HCT116 (cell line): ENCODE measurements at regions not wholly inside any gene's neighbourhood (a gene's known extent, or its start where the extent isn't known, plus 50 kb on each side); places are given as distances from the start of the nearest gene placed in this dataset.

Experiments
- ATAC-seq: fragments of 200-7000 bp; cut with Tn5 transposase; 2 replicates; pipeline ENCODE4 v1.9.1; 2020; ENCODE audit warnings: mild to moderate bottlenecking, moderate library complexity
- BruUV-seq: library from RNA; stranded (reverse); fragments of 400-500 nt; replicated peaks from 2 replicates; lab custom pipeline; 2021; lab: Mats Ljungman, UMichigan
- CTCF ChIA-PET: fragments of 300-600 bp; sonication (Branson Sonifier 250); formaldehyde crosslinking; loops from one replicate; lab custom pipeline; 2021; ENCODE audit warnings: antibody characterized with exemption; lab: Charles Lee
- POLR2A ChIA-PET: fragments of 300-600, 350-600 bp; sonication (Branson Sonifier 250); formaldehyde crosslinking; loops from one replicate; lab custom pipeline; 2021; ENCODE audit warnings: antibody characterized with exemption; lab: Charles Lee
- RAD21 ChIA-PET, 2 experiments: fragments of 300-600 bp; sonication (Branson Sonifier 250); formaldehyde crosslinking; loops; one replicate each; lab custom pipeline; 2023; ENCODE audit warnings: low total read pairs in 2 of 2; ENCODE audit not compliant: uncharacterized antibody in 2 of 2, unreplicated experiment in 2 of 2, low non-redundant PET in 1 of 2; lab: Charles Lee
- DNase-seq: peaks from one replicate; pipeline ENCODE4 v3.0.0-alpha.2; 2010; ENCODE audit warnings: low read depth, low spot score
- H2AFZ ChIP-seq: fragments of 200-600 bp; shearing (Covaris generic), sonication (generic); 2 replicates; pipeline ENCODE4 v1.6.1; 2017; ENCODE audit warnings: low read depth, mixed run types, mixed read lengths, antibody characterized with exemption, low read length; ENCODE audit not compliant: poor library complexity, severe bottlenecking
- H3K27ac ChIP-seq: 2 replicates; pipeline ENCODE4 v1.5.1; 2012; ENCODE audit warnings: low read depth, low read length
- H3K27me3 ChIP-seq: fragments of 200-600 bp; sonication (generic); 2 replicates; pipeline ENCODE4 v1.6.1; 2016; ENCODE audit warnings: mixed run types, low read length, mixed read lengths; ENCODE audit not compliant: insufficient read depth
- H3K36me3 ChIP-seq, 2 experiments: fragments of 200-500 bp in 1 of 2; fragments of 200-600 bp in 1 of 2; sonication (Bioruptor generic) in 1 of 2; sonication (generic) in 1 of 2; 2 replicates each; pipeline versions ENCODE4 v1.5.1 to v1.6.1; 2014 to 2016; ENCODE audit warnings: low read length in 2 of 2, inconsistent platforms in 1 of 2, mixed read lengths in 1 of 2, mixed run types in 1 of 2; ENCODE audit not compliant: insufficient read depth in 2 of 2, control insufficient read depth in 1 of 2
- H3K4me1 ChIP-seq, 2 experiments: fragments of 200-600 bp in 1 of 2; sonication (generic) in 1 of 2; 2 replicates each; pipeline versions ENCODE4 v1.5.1 to v1.6.1; 2012 to 2017; ENCODE audit warnings: low read length in 2 of 2, inconsistent platforms in 1 of 2, mild to moderate bottlenecking in 1 of 2, mixed read lengths in 1 of 2, mixed run types in 1 of 2, moderate library complexity in 1 of 2; ENCODE audit not compliant: insufficient read depth in 2 of 2, control insufficient read depth in 1 of 2
- H3K4me2 ChIP-seq: fragments of 200-600 bp; sonication (generic); 2 replicates; pipeline ENCODE4 v1.6.1; 2017; ENCODE audit warnings: mixed run types, low read length, mixed read lengths
- H3K4me3 ChIP-seq, 2 experiments: fragments of 200-600 bp in 1 of 2; sonication (generic) in 1 of 2; replicated peaks in 1 of 2; 2 replicates each; pipeline ENCODE4 v1.5.1; 2011 to 2016; ENCODE audit warnings: low read length in 2 of 2, control low read depth in 1 of 2, low read depth in 1 of 2, mild to moderate bottlenecking in 1 of 2, mixed read lengths in 1 of 2, mixed run types in 1 of 2
- H3K79me2 ChIP-seq: fragments of 200-600 bp; sonication (generic); 2 replicates; pipeline ENCODE4 v1.6.1; 2017; ENCODE audit warnings: mild to moderate bottlenecking, mixed run types, low read length, moderate library complexity, mixed read lengths; ENCODE audit not compliant: insufficient read depth
- H3K9ac ChIP-seq: fragments of 200-600 bp; sonication (generic); 2 replicates; pipeline ENCODE4 v1.6.1; 2016; ENCODE audit warnings: low read length, mixed read lengths
- H3K9me2 ChIP-seq: fragments of 200-600 bp; sonication (generic), shearing (Covaris generic); 2 replicates; pipeline ENCODE4 v1.6.1; 2017; ENCODE audit warnings: mixed run types, mild to moderate bottlenecking, moderate library complexity; ENCODE audit not compliant: insufficient read depth
- H3K9me3 ChIP-seq, 2 experiments: fragments of 200-500 bp in 1 of 2; fragments of 200-600 bp in 1 of 2; sonication (Bioruptor generic) in 1 of 2; sonication (generic) in 1 of 2; 2 replicates each; pipeline ENCODE4 v1.6.1; 2014 to 2017; ENCODE audit warnings: low read length in 2 of 2, mixed read lengths in 2 of 2, inconsistent platforms in 1 of 2, low read depth in 1 of 2, mild to moderate bottlenecking in 1 of 2, mixed run types in 1 of 2, moderate library complexity in 1 of 2; ENCODE audit not compliant: control insufficient read depth in 1 of 2, insufficient read depth in 1 of 2
- H4K20me1 ChIP-seq: fragments of 200-600 bp; sonication (generic), shearing (Covaris generic); 2 replicates; pipeline ENCODE4 v1.6.1; 2017; ENCODE audit warnings: mixed run types, mild to moderate bottlenecking, moderate library complexity; ENCODE audit not compliant: insufficient read depth
- ATF3 ChIP-seq: IDR thresholded peaks from 2 replicates; pipeline ENCODE4 v1.6.1; 2012
- CBX3 ChIP-seq: IDR thresholded peaks from 2 replicates; pipeline ENCODE4 v1.6.1; 2012; ENCODE audit warnings: low read depth
- CEBPB ChIP-seq: IDR thresholded peaks from 2 replicates; pipeline ENCODE4 v1.6.1; 2012; ENCODE audit warnings: low read depth
- CTCF ChIP-seq, 3 experiments: fragments of 200-600 bp in 1 of 3; sonication (generic) in 1 of 3; IDR thresholded peaks in 2 of 3; conservative IDR thresholded peaks in 1 of 3; 2 replicates each; pipeline ENCODE4 v1.5.1; 2012 to 2017; ENCODE audit warnings: low read depth in 2 of 3, low read length in 2 of 3, antibody characterized with exemption in 1 of 3, borderline replicate concordance in 1 of 3, control low read depth in 1 of 3, mild to moderate bottlenecking in 1 of 3, mixed read lengths in 1 of 3, mixed run types in 1 of 3, moderate library complexity in 1 of 3; ENCODE audit not compliant: insufficient read depth in 1 of 3
- EGR1 ChIP-seq: IDR thresholded peaks from 2 replicates; pipeline ENCODE4 v1.6.1; 2012; ENCODE audit warnings: low read depth
- ELF1 ChIP-seq: IDR thresholded peaks from 2 replicates; pipeline ENCODE4 v1.6.1; 2012; ENCODE audit warnings: low read depth, borderline replicate concordance
- EZH2 ChIP-seq: fragments of 200-600 bp; sonication (generic); IDR thresholded peaks from 2 replicates; pipeline ENCODE4 v1.6.1; 2017; ENCODE audit warnings: antibody characterized with exemption, mixed run types
- EZH2phosphoT487 ChIP-seq: fragments of 200-600 bp; IDR thresholded peaks from 2 replicates; pipeline ENCODE4 v1.6.1; 2018; ENCODE audit warnings: antibody characterized with exemption, borderline replicate concordance
- MAX ChIP-seq: IDR thresholded peaks from 2 replicates; pipeline ENCODE4 v1.6.1; 2012
- POLR2A ChIP-seq: IDR thresholded peaks from 2 replicates; pipeline ENCODE4 v1.7.0; 2011; ENCODE audit warnings: borderline replicate concordance; ENCODE audit not compliant: insufficient read depth, insufficient read length; ENCODE audit errors: extremely low read depth
- POLR2AphosphoS5 ChIP-seq: IDR thresholded peaks from 2 replicates; pipeline ENCODE4 v1.6.1; 2011; ENCODE audit warnings: mild to moderate bottlenecking, low read depth, low read length, moderate library complexity
- RAD21 ChIP-seq: IDR thresholded peaks from 2 replicates; pipeline ENCODE4 v1.6.1; 2012; ENCODE audit warnings: low read depth, mild to moderate bottlenecking
- REST ChIP-seq: IDR thresholded peaks from 2 replicates; pipeline ENCODE4 v1.6.1; 2012; ENCODE audit warnings: low read depth
- SIN3A ChIP-seq: IDR thresholded peaks from 2 replicates; pipeline ENCODE4 v1.6.1; 2012; ENCODE audit warnings: low read depth
- SP1 ChIP-seq: IDR thresholded peaks from 2 replicates; pipeline ENCODE4 v1.6.1; 2012; ENCODE audit warnings: low read depth
- SRF ChIP-seq: IDR thresholded peaks from 2 replicates; pipeline ENCODE4 v1.6.1; 2012; ENCODE audit warnings: low read depth
- TCF7L2 ChIP-seq: IDR thresholded peaks from 2 replicates; pipeline ENCODE4 v1.7.0; 2011; ENCODE audit warnings: borderline replicate concordance, inconsistent platforms; ENCODE audit not compliant: insufficient read depth, insufficient read length; ENCODE audit errors: extremely low read depth
- intact Hi-C: fragments of 100-400 bp; cut with micrococcal nuclease; formaldehyde crosslinking; loops from 2 replicates; pipeline ENCODE4 v1.10.0; 2022

GRCh38 chr6:4250645-4251044, 115.3 kb upstream of the ECI2 start:
- RAD21 ChIA-PET = no interaction called here

More at GRCh38 chr6:4250645-4251044, 115.3 kb upstream of the ECI2 start:
- no peaks in the 10 kb centered on the region for H3K9me2 ChIP-seq
- CTCF ChIA-PET = no interaction called here
- no peak overlapping the region for H3K27ac ChIP-seq
- H3K4me3 ChIP-seq = no peak overlapping the region
- intact Hi-C loops = no loop called here
- DNase-seq (no peak), ATAC-seq (no peak)
- BruUV-seq = no TSS peak
- TF ChIP-seq REST = no peak
- no peak for TF ChIP-seq TCF7L2
- no peak for TF ChIP-seq EZH2phosphoT487
- TF ChIP-seq SRF = no peak
- TF ChIP-seq MAX = no peak
- TF ChIP-seq EZH2 = no peak
- TF ChIP-seq SP1 = no peak
- TF ChIP-seq CTCF (IDR thresholded peaks at IDR 0.05 in 2 of 3, conservative IDR thresholded peaks at IDR 0.05 in 1 of 3; ENCODE audit: borderline replicate concordance in 1 of 3, insufficient read depth in 1 of 3, low read depth in 2 of 3, low read length in 2 of 3) = no peak
- TF ChIP-seq EGR1 = no peak
- no peak for TF ChIP-seq ATF3
- TF ChIP-seq CEBPB = no peak
- TF ChIP-seq RAD21 = no peak
- TF ChIP-seq POLR2A = no peak
- no peak for TF ChIP-seq POLR2AphosphoS5
- TF ChIP-seq CBX3 = no peak
- no peak for TF ChIP-seq SIN3A
- TF ChIP-seq ELF1 = no peak
- no peaks in the 10 kb centered on the region for H3K36me3 ChIP-seq
- H3K79me2 ChIP-seq = no peaks in the 10 kb centered on the region
- POLR2A ChIA-PET = no interaction called here
- no peaks in the 10 kb centered on the region for H3K9me3 ChIP-seq
- no peak overlapping the region for H3K4me2 ChIP-seq
- no peaks in the 10 kb centered on the region for H4K20me1 ChIP-seq
- peaks cover 0 to 9% of the 10 kb centered on the region in 2 experiments; a peak in 2 of 4 replicates for H3K4me1 ChIP-seq
- H3K9ac ChIP-seq = no peak overlapping the region
- no peaks in the 10 kb centered on the region for H3K27me3 ChIP-seq
- H2AFZ ChIP-seq = no peak overlapping the region
